Lower leg skin (tissue), 4 donors: ENCODE measurements at regions not wholly inside any gene's neighbourhood (a gene's known extent, or its start where the extent isn't known, plus 50 kb on each side); places are given as distances from the start of the nearest gene placed in this dataset.
A peak's percentile ranks its signal among the peaks of the same experiment; 100 is the strongest.

Source experiments
- DNase-seq, 2 donors: peaks; one replicate each; pipeline ENCODE4 v3.0.0-alpha.2; 2019; ENCODE audit warnings: low spot score in 2 of 2
- H3K4me3 ChIP-seq: fragments of 200-600 bp; sonication (generic); 2 replicates; pipeline ENCODE4 v1.5.1; 2017; ENCODE audit warnings: mild to moderate bottlenecking, low read depth; ENCODE audit not compliant: poor library complexity, severe bottlenecking
- POLR2A ChIP-seq, 2 donors: fragments of 450-650 bp; IDR thresholded peaks; one replicate each; pipeline ENCODE4 v1.6.1; 2016 to 2017; ENCODE audit warnings: antibody characterized with exemption in 2 of 2, mild to moderate bottlenecking in 1 of 2, moderate library complexity in 1 of 2
- WGBS, 2 donors: methylation state at CpG; one replicate each; pipeline ENCODE4 v1.1.5; 2018; 5-methylcytosine and 5-hydroxymethylcytosine counted together
- intact Hi-C: fragments of 100-400 bp; cut with DNase I; formaldehyde crosslinking; loops from one replicate; pipeline ENCODE4 v1.15.0; 2023; ENCODE audit warnings: low total_unique reads
- TF ChIP-seq, protein P1 (sequence below), 3 donors: fragments of 450-650 bp; IDR thresholded peaks; one replicate each; pipeline ENCODE4 v1.5.1; 2016; ENCODE audit warnings: antibody characterized with exemption in 3 of 3, mild to moderate bottlenecking in 3 of 3, moderate library complexity in 2 of 3

DNA sequence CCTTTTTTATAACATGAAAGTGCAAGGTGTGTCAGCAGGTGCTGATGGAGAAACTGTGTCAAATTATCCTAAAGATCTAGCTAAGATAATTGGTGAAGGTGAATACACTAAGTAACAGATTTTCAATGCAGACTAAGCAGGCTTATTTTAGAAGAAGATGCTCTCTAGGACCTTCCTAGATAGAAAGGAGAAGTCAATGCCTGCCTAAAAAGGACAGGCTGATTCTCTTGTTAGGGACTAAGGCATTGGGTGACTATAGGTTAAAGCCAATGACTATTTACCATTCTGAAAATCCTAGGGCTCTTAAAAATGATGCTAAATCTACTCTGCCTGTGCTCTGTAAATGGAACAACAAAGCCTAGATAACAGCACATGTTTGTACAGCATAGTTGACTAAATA, 1682.4 kb downstream of the MAT2B start:
- intact Hi-C loops, result no loop called here
- DNase-seq, result no peak
- TF ChIP-seq, protein P1, sequence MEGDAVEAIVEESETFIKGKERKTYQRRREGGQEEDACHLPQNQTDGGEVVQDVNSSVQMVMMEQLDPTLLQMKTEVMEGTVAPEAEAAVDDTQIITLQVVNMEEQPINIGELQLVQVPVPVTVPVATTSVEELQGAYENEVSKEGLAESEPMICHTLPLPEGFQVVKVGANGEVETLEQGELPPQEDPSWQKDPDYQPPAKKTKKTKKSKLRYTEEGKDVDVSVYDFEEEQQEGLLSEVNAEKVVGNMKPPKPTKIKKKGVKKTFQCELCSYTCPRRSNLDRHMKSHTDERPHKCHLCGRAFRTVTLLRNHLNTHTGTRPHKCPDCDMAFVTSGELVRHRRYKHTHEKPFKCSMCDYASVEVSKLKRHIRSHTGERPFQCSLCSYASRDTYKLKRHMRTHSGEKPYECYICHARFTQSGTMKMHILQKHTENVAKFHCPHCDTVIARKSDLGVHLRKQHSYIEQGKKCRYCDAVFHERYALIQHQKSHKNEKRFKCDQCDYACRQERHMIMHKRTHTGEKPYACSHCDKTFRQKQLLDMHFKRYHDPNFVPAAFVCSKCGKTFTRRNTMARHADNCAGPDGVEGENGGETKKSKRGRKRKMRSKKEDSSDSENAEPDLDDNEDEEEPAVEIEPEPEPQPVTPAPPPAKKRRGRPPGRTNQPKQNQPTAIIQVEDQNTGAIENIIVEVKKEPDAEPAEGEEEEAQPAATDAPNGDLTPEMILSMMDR (IDR thresholded peaks at IDR 0.05), result no peak
- TF ChIP-seq POLR2A (IDR thresholded peaks at IDR 0.05), result no peak
- H3K4me3 ChIP-seq, result no peak overlapping the region

DNA sequence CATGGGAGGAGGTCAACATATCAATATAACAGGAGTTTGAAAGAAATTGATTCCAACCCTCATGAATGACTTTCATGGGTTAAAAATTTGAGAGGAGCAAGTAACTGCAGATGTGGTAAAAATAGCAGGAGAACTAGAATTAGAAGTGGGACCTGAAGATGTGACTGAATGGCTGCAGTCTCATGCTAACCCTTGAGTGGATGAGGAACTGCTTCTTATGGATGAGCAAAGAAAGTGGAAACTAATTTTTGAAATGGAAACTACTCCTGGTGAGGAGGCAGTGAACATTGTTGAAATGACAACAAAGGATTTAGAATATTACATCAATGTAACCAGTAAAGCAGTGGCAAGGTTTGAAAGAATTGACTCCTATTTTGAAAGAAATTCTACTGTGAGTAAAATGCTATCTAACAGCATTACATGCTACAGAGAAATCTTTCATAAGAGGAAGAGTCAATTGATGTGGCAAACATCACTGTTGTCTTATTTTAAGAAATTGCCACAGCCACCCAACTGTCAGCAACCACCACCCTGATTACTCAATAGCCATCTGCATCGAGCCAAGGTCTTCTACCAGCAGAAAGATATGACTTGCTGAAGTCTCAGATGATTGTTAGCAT, 1683.2 kb downstream of the MAT2B start:
- H3K4me3 ChIP-seq, result no peak overlapping the region
- TF ChIP-seq, protein P1 (IDR thresholded peaks at IDR 0.05), result no peak
- no peak for TF ChIP-seq POLR2A (IDR thresholded peaks at IDR 0.05)
- intact Hi-C loops, result no loop called here
- peak in 1 of 2 donors; percentile 17 for DNase-seq
- 52 to 67% methylated on average over 1 of the region's 1 CpG for WGBS, 2 donors

DNA sequence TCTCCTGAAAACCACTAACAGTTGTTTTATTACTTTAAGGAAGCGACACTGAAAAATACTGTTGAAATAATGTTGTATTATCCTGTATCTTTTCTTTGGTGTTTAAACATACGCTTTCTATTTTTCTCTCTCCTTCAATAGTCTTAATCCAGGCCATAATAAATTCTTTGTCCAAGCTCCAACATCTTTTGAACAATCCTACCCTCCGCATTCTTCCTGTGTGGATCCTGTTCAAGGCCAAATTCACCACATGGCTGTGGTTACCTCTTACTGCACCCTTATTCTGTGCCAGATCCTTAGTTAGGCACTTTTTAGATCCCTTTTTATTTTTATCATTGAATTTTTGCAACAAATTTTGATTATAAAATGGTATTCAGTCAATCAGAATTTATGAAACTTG, 1691.5 kb downstream of the MAT2B start:
- TF ChIP-seq, protein P1 (IDR thresholded peaks at IDR 0.05), result no peak
- TF ChIP-seq POLR2A (IDR thresholded peaks at IDR 0.05), result no peak
- DNase-seq, result no peak
- WGBS, 2 donors, result 72 to 76% methylated on average over 3 of the region's 3 CpGs
- H3K4me3 ChIP-seq, result no peak overlapping the region
- intact Hi-C loops, result no loop called here

DNA sequence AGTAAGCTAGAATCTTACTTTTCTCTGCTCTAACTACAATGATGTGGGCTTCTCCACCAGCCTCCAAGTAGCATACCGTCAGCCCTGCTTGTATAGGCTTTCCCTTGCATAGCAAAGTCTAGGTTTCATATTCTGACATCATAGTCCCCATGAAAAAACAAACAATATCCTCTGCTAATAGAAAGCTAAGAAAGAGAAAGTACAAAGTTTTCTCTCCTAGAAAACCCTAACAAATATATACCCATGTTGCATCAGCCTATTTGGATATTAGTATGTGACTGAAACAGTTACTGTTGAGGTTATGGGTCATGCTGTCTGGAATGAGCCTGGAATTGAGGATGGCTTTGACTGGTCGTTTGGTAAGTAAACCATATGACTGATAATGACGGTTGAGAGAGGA, 1696.0 kb downstream of the MAT2B start:
- no peak overlapping the region for H3K4me3 ChIP-seq
- 77 to 80% methylated on average over 3 of the region's 3 CpGs for WGBS, 2 donors
- intact Hi-C loops, result no loop called here
- TF ChIP-seq, protein P1 (IDR thresholded peaks at IDR 0.05), result no peak
- TF ChIP-seq POLR2A (IDR thresholded peaks at IDR 0.05), result no peak
- DNase-seq, result no peak

DNA sequence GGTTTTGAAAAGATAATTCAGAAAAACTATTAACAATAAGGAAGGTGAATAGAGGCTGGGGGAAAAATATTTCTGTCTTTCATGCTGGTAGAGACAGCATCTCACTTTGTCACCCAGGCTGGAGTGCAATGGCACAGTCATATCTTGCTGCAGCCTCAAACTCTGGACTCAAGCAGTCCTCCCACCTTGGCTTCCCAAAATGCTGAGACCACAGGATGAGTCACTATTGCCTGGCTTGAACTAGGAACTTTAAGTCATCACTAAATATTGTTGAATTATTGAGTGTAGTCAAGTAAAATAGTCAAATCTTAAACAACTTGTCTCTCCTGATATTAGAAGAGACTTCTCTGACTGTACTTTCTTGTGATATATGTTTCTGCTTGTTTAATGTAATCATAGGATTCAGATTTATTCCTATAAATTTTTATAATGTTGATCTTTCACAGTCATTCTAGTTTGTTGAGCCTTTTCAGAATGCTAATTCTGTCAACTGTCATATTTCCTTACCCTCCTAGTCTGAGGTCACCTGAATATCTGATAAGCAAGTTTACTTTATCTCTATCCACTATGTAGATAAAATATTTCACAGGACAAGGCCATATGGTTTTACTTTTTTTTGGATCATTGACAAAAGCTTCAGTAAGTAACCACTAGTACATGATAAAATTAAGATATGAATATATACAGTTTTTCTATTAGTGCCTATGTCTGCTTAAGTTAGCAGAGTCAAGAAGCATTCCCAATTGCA, 1696.5 kb downstream of the MAT2B start:
- TF ChIP-seq, protein P1 (IDR thresholded peaks at IDR 0.05), result no peak
- TF ChIP-seq POLR2A (IDR thresholded peaks at IDR 0.05), result no peak
- intact Hi-C loops, result no loop called here
- H3K4me3 ChIP-seq, result no peak overlapping the region
- DNase-seq, result no peak
